ENCODE measurements at regions not wholly inside any gene's neighbourhood (a gene's known extent, or its start where the extent isn't known, plus 50 kb on each side); places are given as distances from the start of the nearest gene placed in this dataset.

DNA sequence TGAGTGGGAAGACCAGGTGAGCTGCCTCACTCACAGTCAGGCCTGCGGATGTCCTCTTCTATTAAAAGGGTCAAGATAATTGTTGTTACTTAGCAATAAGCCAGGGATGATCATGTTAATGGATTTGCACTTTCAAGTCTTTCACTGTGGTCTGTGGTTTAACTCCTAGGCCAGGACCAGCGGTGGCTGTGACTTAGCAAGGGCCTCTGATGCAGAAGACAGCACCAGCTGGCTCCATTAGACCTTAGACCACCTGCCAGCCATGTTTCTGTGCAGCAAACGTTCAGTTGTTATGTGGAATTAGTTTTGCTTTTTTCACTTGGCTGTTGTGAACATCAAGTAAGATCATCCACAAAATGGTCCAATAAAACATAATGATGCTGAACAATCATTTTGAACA, 537.3 kb downstream of the TNS3 start:
- Histone ChIP-seq H3K4me3 (no peak overlapping the region), H3K36me3 (ENCODE audit: insufficient read depth, low read length) (no peaks in the 10 kb centered on the region), H3K9ac (ENCODE audit: insufficient read length) (no peak overlapping the region), H3K27ac (no peak overlapping the region), H3K9me3 (ENCODE audit: low read depth, low read length) (no peaks in the 10 kb centered on the region)
- TF ChIP-seq FOXP2 (optimal IDR thresholded peaks at IDR 0.05; ENCODE audit: control extremely low read depth, extremely low read length, insufficient read depth) (no peak), EZH2 (IDR thresholded peaks at IDR 0.05) (no peak), POLR2AphosphoS5 (IDR thresholded peaks at IDR 0.05; ENCODE audit: borderline replicate concordance, low read depth, low read length) (no peak)
- DNase-seq (ENCODE audit: low read depth, low spot score) = no peak

DNA sequence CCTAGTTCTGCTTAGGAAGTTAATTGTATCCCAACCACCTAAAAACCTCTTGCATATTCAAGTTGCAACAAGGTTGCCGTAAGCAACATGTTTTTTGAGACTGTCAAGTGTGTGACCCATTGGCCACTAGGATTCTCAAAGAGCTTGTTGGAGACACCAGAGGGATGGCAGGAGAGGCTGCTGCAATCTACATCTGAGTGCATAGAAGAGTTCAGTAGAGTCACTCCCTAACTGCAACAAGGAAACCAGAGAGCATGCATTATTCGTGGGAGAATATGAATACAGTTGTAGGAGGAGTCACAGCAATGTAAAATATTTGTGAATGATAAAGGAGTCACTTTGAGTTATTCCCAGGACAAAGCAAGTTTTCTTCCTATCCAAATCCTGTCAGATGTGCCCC, 538.6 kb downstream of the TNS3 start:
- Histone ChIP-seq H3K9ac (ENCODE audit: insufficient read length) (no peak overlapping the region), H3K27ac (no peak overlapping the region), H3K9me3 (ENCODE audit: low read depth, low read length) (no peaks in the 10 kb centered on the region), H3K36me3 (ENCODE audit: insufficient read depth, low read length) (no peaks in the 10 kb centered on the region), H3K4me3 (no peak overlapping the region)
- DNase-seq (ENCODE audit: low read depth, low spot score) = no peak
- TF ChIP-seq EZH2 (IDR thresholded peaks at IDR 0.05) = no peak
- no peak for TF ChIP-seq POLR2AphosphoS5 (IDR thresholded peaks at IDR 0.05; ENCODE audit: borderline replicate concordance, low read depth, low read length)
- no peak for TF ChIP-seq FOXP2 (optimal IDR thresholded peaks at IDR 0.05; ENCODE audit: control extremely low read depth, extremely low read length, insufficient read depth)

DNA sequence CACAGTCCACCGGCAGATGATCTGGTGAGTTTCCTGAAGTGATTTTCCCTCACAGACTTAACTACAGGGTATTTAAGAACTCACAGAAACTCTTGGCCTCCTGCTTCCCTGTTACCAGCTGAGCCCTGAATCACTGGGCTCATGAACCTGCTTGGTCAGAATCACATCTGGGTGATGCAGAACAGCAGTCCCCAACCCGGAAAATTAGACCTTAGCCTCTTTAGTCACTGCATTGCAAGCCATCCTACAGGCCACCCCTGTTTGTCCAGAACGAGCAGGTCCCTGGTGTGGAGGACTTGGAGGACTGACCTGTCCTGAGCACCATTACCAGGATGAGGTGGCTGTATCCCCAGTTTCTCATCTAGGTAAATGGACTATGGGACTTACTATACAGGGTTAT, 539.2 kb downstream of the TNS3 start:
- no peak for TF ChIP-seq POLR2AphosphoS5 (IDR thresholded peaks at IDR 0.05; ENCODE audit: borderline replicate concordance, low read depth, low read length)
- no peak for TF ChIP-seq FOXP2 (optimal IDR thresholded peaks at IDR 0.05; ENCODE audit: control extremely low read depth, extremely low read length, insufficient read depth)
- no peak for TF ChIP-seq EZH2 (IDR thresholded peaks at IDR 0.05)

DNA sequence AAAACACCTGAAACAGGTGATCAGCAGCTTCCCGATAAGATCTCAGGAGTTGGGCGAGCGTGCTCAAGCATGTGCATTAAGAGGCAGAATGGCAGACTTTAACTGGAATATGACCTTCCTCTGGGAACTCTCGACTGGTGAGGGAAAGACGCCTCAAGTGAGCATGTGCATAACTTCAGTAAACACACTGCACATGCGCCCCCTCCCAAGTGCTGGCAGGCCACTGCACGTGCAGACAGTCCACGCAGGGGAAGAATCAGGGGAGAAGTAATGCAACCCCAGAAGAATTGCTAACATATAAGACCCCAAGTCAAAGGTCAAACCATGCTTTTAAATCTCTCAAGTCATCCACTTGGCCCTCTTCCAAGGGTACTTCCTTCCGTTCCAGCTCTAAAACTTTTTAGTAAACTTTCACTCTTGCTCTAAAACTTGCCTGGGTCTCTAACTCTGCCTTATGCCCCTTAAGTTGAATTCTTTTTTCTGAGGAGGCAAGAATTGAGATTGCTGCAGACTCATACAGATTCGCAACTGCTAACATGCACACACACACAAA, 541.0 kb downstream of the TNS3 start:
- Histone ChIP-seq H3K4me3 (no peak overlapping the region), H3K36me3 (ENCODE audit: insufficient read depth, low read length) (no peaks in the 10 kb centered on the region), H3K9me3 (ENCODE audit: low read depth, low read length) (no peaks in the 10 kb centered on the region), H3K9ac (ENCODE audit: insufficient read length) (no peak overlapping the region), H3K27ac (no peak overlapping the region)
- no peak for TF ChIP-seq FOXP2 (optimal IDR thresholded peaks at IDR 0.05; ENCODE audit: control extremely low read depth, extremely low read length, insufficient read depth)
- TF ChIP-seq EZH2 (IDR thresholded peaks at IDR 0.05) = no peak
- DNase-seq (ENCODE audit: low read depth, low spot score) = no peak

More for the DNA sequence above, 539.2 kb downstream of the TNS3 start:
- Histone ChIP-seq H3K9me3 (ENCODE audit: low read depth, low read length) (no peaks in the 10 kb centered on the region), H3K36me3 (ENCODE audit: insufficient read depth, low read length) (no peaks in the 10 kb centered on the region), H3K4me3 (no peak overlapping the region), H3K27ac (no peak overlapping the region), H3K9ac (ENCODE audit: insufficient read length) (no peak overlapping the region)
- DNase-seq (ENCODE audit: low read depth, low spot score) = no peak

DNA sequence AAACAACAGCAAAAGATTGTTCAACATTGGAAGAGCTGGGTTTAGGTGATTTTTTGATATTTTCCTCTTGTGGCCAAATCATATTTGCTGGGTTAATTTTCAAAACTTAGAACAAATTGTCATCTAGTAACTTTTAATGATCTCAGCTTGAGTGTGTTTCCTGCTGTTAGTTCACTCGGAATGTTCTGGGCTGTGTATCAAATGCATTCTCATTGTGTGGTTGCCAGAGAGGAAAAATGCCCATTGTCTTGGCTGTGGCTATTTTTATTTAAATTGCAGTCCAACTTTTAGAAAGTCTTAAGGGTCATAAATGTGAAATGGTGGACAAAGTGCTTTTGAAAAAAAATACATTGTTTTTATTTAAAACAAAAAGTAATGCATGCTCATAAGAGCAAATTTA, 542.0 kb downstream of the TNS3 start:
- H3K9ac ChIP-seq (ENCODE audit: insufficient read length) = no peak overlapping the region
- H3K4me3 ChIP-seq = no peak overlapping the region
- no peaks in the 10 kb centered on the region for H3K36me3 ChIP-seq (ENCODE audit: insufficient read depth, low read length)
- DNase-seq (ENCODE audit: low read depth, low spot score) = no peak
- TF ChIP-seq EZH2 (IDR thresholded peaks at IDR 0.05) (no peak), FOXP2 (optimal IDR thresholded peaks at IDR 0.05; ENCODE audit: control extremely low read depth, extremely low read length, insufficient read depth) (no peak), POLR2AphosphoS5 (IDR thresholded peaks at IDR 0.05; ENCODE audit: borderline replicate concordance, low read depth, low read length) (no peak)
- H3K27ac ChIP-seq = no peak overlapping the region
- H3K9me3 ChIP-seq (ENCODE audit: low read depth, low read length) = no peaks in the 10 kb centered on the region

DNA sequence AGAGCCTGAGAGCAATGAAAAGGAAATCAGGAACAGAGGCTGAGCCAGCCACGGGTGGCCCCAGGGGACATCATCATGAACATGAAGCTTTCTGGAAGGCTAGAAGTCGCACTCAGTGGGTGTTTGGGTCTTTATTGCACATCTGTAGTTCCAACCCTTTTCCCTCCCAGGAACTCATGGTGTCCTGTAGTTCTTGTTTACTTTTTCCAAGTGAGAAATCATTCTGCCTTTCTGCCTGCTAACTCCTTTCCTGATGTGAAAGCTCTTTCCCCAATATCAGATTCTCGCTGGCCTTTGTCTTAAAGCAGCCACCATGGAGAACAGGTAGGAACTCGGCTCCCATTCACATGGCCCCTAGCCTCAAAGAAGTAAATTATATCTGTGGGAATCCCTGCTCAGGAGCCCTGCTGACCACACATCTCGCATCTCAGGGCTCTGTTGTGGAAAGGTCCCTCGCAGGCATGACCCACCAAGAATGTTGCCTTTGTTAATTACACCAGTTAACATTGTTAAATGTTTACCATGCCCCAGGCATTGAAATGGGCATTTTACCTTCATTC, 542.7 kb downstream of the TNS3 start:
- no peak overlapping the region for H3K27ac ChIP-seq

DNA sequence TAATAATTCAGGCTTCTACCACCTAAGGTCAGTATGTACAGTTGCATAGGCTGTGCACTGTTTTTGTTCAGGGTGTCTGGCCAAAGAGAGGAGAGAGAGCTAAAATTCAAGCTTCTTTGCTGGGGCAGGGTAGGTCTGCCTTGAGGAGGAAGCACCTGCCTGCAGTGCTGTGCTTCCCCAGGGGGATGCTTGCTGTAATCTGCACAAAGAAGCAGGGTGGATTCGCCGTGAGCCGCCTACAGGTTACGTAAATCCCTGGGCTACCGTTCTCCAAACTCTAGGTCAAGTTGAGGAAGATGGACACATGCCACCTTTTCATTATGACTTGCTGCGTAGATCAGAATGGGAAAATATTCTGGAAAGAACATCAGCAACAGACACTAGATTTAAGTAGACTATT, 543.3 kb downstream of the TNS3 start:
- Histone ChIP-seq H3K9me3 (ENCODE audit: low read depth, low read length) (no peaks in the 10 kb centered on the region), H3K36me3 (ENCODE audit: insufficient read depth, low read length) (no peaks in the 10 kb centered on the region), H3K9ac (ENCODE audit: insufficient read length) (no peak overlapping the region), H3K27ac (no peak overlapping the region), H3K4me3 (no peak overlapping the region)
- TF ChIP-seq POLR2AphosphoS5 (IDR thresholded peaks at IDR 0.05; ENCODE audit: borderline replicate concordance, low read depth, low read length) = no peak
- no peak for TF ChIP-seq FOXP2 (optimal IDR thresholded peaks at IDR 0.05; ENCODE audit: control extremely low read depth, extremely low read length, insufficient read depth)
- no peak for TF ChIP-seq EZH2 (IDR thresholded peaks at IDR 0.05)
- DNase-seq (ENCODE audit: low read depth, low spot score) = no peak

More for the DNA sequence above, 542.7 kb downstream of the TNS3 start:
- TF ChIP-seq EZH2 (IDR thresholded peaks at IDR 0.05) (no peak), POLR2AphosphoS5 (IDR thresholded peaks at IDR 0.05; ENCODE audit: borderline replicate concordance, low read depth, low read length) (no peak)
- H3K9me3 ChIP-seq (ENCODE audit: low read depth, low read length) = no peaks in the 10 kb centered on the region
- no peak overlapping the region for H3K4me3 ChIP-seq
- DNase-seq (ENCODE audit: low read depth, low spot score) = no peak
- no peak overlapping the region for H3K9ac ChIP-seq (ENCODE audit: insufficient read length)
- no peaks in the 10 kb centered on the region for H3K36me3 ChIP-seq (ENCODE audit: insufficient read depth, low read length)

DNA sequence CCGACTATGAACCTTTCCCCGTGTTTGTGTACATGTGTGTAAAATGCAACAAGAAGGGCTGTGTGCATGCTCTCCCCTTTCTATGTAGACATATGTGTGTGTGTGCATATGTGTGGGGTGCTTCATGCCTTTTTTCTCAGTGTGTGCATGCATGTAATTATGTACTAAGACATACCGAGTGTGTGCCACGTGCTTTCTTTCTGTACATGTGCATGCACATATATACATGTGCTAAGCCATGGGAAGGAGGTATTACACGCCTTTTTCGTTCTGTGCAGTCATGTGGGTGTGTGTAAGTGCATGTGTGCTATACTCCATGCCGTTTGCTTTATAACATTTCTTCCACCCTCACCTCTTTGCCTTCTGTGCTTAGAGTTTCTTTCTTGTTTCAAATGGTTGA, 544.3 kb downstream of the TNS3 start:
- H3K4me3 ChIP-seq = no peak overlapping the region
- TF ChIP-seq POLR2AphosphoS5 (IDR thresholded peaks at IDR 0.05; ENCODE audit: borderline replicate concordance, low read depth, low read length) (no peak), EZH2 (IDR thresholded peaks at IDR 0.05) (no peak), FOXP2 (optimal IDR thresholded peaks at IDR 0.05; ENCODE audit: control extremely low read depth, extremely low read length, insufficient read depth) (no peak)
- H3K36me3 ChIP-seq (ENCODE audit: insufficient read depth, low read length) = no peaks in the 10 kb centered on the region
- H3K9me3 ChIP-seq (ENCODE audit: low read depth, low read length) = no peaks in the 10 kb centered on the region
- H3K9ac ChIP-seq (ENCODE audit: insufficient read length) = no peak overlapping the region
- DNase-seq (ENCODE audit: low read depth, low spot score) = no peak
- no peak overlapping the region for H3K27ac ChIP-seq

DNA sequence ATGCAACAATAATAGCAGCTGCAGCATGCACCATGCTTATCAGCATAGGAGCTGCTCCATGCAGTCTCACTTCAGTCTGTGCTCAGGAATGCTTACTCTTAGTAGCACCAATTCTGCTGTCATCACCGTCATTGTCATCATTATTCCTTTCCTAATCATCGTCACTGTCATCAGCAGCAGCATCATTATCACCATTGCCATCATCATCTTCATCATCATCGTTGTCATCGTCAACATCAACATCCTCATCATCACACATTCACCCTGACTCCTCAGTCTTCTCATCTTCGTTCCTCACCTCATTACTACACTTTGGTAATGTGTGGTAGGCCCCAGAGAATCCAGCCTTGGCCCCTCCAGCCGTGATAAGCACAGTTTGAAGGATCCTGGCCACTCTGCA, 545.0 kb downstream of the TNS3 start:
- Histone ChIP-seq H3K36me3 (ENCODE audit: insufficient read depth, low read length) (no peaks in the 10 kb centered on the region), H3K9me3 (ENCODE audit: low read depth, low read length) (no peaks in the 10 kb centered on the region), H3K4me3 (no peak overlapping the region), H3K9ac (ENCODE audit: insufficient read length) (no peak overlapping the region), H3K27ac (no peak overlapping the region)
- DNase-seq (ENCODE audit: low read depth, low spot score) = no peak
- no peak for TF ChIP-seq EZH2 (IDR thresholded peaks at IDR 0.05)
- no peak for TF ChIP-seq FOXP2 (optimal IDR thresholded peaks at IDR 0.05; ENCODE audit: control extremely low read depth, extremely low read length, insufficient read depth)
- no peak for TF ChIP-seq POLR2AphosphoS5 (IDR thresholded peaks at IDR 0.05; ENCODE audit: borderline replicate concordance, low read depth, low read length)

All from SK-N-MC (cell line).